Stimulated activated naive CD8-positive, alpha-beta T cell treated with anti-CD3 and anti-CD28 coated beads, Interleukin-15, amount 100 ng/mL, for 72 hours (primary cell): ENCODE measurements at regions not wholly inside any gene's neighbourhood (a gene's known extent, or its start where the extent isn't known, plus 50 kb on each side); places are given as distances from the start of the nearest gene placed in this dataset.

Experiments used
- ATAC-seq: fragments of 150-1000 bp; cut with Tn5 transposase; 2 replicates; pipeline ENCODE4 v1.10.0; 2021; ENCODE audit warnings: mild to moderate bottlenecking, moderate library complexity
- DNase-seq, 2 donors: peaks; one replicate each; pipeline ENCODE4 v3.0.0; 2021 to 2022
- H3K27ac Mint-ChIP-seq, 2 donors: one replicate each; pipeline ENCODE4 v1.8.0; 2022; ENCODE audit warnings: mild to moderate bottlenecking in 2 of 2, mixed read lengths in 2 of 2, moderate library complexity in 2 of 2
- H3K27me3 Mint-ChIP-seq: one replicate; pipeline ENCODE4 v1.8.0; 2022; ENCODE audit warnings: mixed read lengths
- H3K4me1 Mint-ChIP-seq: one replicate; pipeline ENCODE4 v1.8.0; 2022; ENCODE audit warnings: mild to moderate bottlenecking, mixed read lengths
- H3K4me3 Mint-ChIP-seq, 2 donors: one replicate each; pipeline ENCODE4 v1.8.0; 2022; ENCODE audit warnings: mild to moderate bottlenecking in 2 of 2, mixed read lengths in 2 of 2, moderate library complexity in 1 of 2
- H3K9me3 Mint-ChIP-seq, 2 donors: one replicate each; pipeline ENCODE4 v1.8.0; 2022; ENCODE audit warnings: mixed read lengths in 2 of 2

- Mint-ChIP-seq H3K4me1 (no peaks in the 10 kb centered on the region), H3K27me3 (no peaks in the 10 kb centered on the region), H3K27ac (no peak overlapping the region), H3K4me3 (no peak overlapping the region), H3K9me3 (peaks cover 0 to 8% of the 10 kb centered on the region in 2 donors)
- DNase-seq (no peak), ATAC-seq (no peak)
Observed at GRCh38 chrX:21319323-21319722, 54.9 kb upstream of the CNKSR2 start.
